GM20000 (cell line): ENCODE measurements at regions not wholly inside any gene's neighbourhood (a gene's known extent, or its start where the extent isn't known, plus 50 kb on each side); places are given as distances from the start of the nearest gene placed in this dataset.

Source experiments
- DNase-seq: peaks from one replicate; pipeline ENCODE4 v3.0.0; 2012; ENCODE audit warnings: low spot score
- CTCF ChIP-seq: IDR thresholded peaks from 2 replicates; pipeline ENCODE4 v1.5.1; 2012; ENCODE audit warnings: mild to moderate bottlenecking, control low read depth; ENCODE audit errors: extremely low read depth, missing control alignments

- no peak for TF ChIP-seq CTCF
- no peak for DNase-seq
These were observed 155.9 kb downstream of the FGF18 start for GRCh38 chr5:171575386-171575785.

GRCh38 chr5:171575808-171576207 lies 156.4 kb downstream of the FGF18 start:
- no peak for DNase-seq
- no peak for TF ChIP-seq CTCF

- no peak for TF ChIP-seq CTCF
- no peak for DNase-seq
These were observed 157.8 kb downstream of the FGF18 start for GRCh38 chr5:171577042-171577758.

GRCh38 chr5:171578049-171578828 lies 158.8 kb downstream of the FGF18 start:
- DNase-seq: no peak
- TF ChIP-seq CTCF: no peak

GRCh38 chr5:171578829-171579491 lies 159.5 kb downstream of the FGF18 start:
- no peak for TF ChIP-seq CTCF

GRCh38 chr5:171579976-171580411 lies 160.5 kb downstream of the FGF18 start:
- no peak for TF ChIP-seq CTCF
- DNase-seq: no peak

More at GRCh38 chr5:171578829-171579491, 159.5 kb downstream of the FGF18 start:
- no peak for DNase-seq

GRCh38 chr5:171580502-171581265 lies 161.2 kb downstream of the FGF18 start:
- DNase-seq: no peak
- no peak for TF ChIP-seq CTCF
